ENCODE measurements at regions not wholly inside any gene's neighbourhood (a gene's known extent, or its start where the extent isn't known, plus 50 kb on each side); places are given as distances from the start of the nearest gene placed in this dataset.
"Not testable (repeated sequence)": the region's sequence is repeated elsewhere in the genome, so short reads cannot be mapped to it uniquely, and the experiment has no call there.

GRCh38 chr1:121595089-121595488 is 410.3 kb downstream of the SRGAP2C start:
- H3K27ac ChIP-seq (ENCODE audit: low read length), result no peak overlapping the region
- H3K9me3 ChIP-seq (ENCODE audit: control insufficient read depth, insufficient read depth, low read length), result peaks cover 2% of the 10 kb centered on the region
- Mint-ChIP-seq H3K4me3 (no peak overlapping the region), H3K27ac (no peak overlapping the region), H3K4me1 (no peaks in the 10 kb centered on the region), H3K36me3 (no peaks in the 10 kb centered on the region), H3K9me3 (no peaks in the 10 kb centered on the region), H3K27me3 (ENCODE audit: low read depth in 2 of 2) (no peaks in the 10 kb centered on the region)
- no peak overlapping the region for H3K4me3 ChIP-seq (ENCODE audit: low read length)
- H3K4me1 ChIP-seq (ENCODE audit: control insufficient read depth, insufficient read depth, low read length), result no peaks in the 10 kb centered on the region
- no peak for TF ChIP-seq CTCF (IDR thresholded peaks at IDR 0.05)
- H3K27me3 ChIP-seq (ENCODE audit: control insufficient read depth, insufficient read depth, low read length), result no peaks in the 10 kb centered on the region
- DNase-seq, result no peak
- no peaks in the 10 kb centered on the region for H3K36me3 ChIP-seq (ENCODE audit: control insufficient read depth, insufficient read depth, low read length)
- intact Hi-C loops (cut with micrococcal nuclease), result no loop called here
- ATAC-seq, result no peak

DNA sequence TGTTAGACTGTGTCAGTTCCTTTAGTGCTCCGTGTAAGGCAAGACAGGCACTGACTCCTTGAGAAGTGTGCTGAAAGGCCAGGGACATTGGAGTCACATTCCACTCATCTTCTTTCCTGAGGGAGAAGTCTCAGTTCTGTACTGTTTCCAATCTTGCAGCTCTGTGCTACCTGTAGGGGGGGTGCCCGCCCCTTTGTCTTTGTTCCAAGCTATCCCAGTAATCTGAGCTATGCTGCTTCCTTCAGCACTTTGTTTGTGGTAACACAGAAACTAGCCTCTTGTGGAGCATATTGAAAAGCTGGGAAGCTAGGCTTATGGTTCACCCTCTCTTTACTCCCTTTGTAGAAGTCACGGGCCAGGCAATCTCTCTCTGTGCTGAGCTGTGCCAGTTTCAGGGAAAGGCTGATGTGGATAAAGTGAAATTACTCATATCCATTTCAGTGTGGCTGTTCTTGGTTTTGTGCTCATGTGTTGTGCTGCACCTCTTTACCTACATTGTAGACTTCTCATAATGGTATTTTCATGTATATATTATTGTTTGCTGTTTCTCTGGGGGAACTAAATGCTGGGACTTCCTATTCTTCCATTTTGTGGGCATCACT is 420.2 kb downstream of the SRGAP2C start:
- intact Hi-C loops (cut with micrococcal nuclease); H3K27me3 Mint-ChIP-seq (ENCODE audit: low read depth in 2 of 2); H3K4me1 Mint-ChIP-seq; H3K9me3 ChIP-seq (ENCODE audit: control insufficient read depth, insufficient read depth, low read length); H3K36me3 ChIP-seq (ENCODE audit: control insufficient read depth, insufficient read depth, low read length); DNase-seq; H3K4me3 Mint-ChIP-seq; H3K4me1 ChIP-seq (ENCODE audit: control insufficient read depth, insufficient read depth, low read length); H3K36me3 Mint-ChIP-seq; H3K27me3 ChIP-seq (ENCODE audit: control insufficient read depth, insufficient read depth, low read length); H3K4me3 ChIP-seq (ENCODE audit: low read length); H3K27ac ChIP-seq (ENCODE audit: low read length); ATAC-seq; H3K9me3 Mint-ChIP-seq; H3K27ac Mint-ChIP-seq: not testable (repeated sequence)
- no CpG with 5 or more reads among the region's 3 CpGs for WGBS (ENCODE audit: insufficient coverage)

GRCh38 chr1:121607499-121607898 is 422.7 kb downstream of the SRGAP2C start:
- H3K4me3 Mint-ChIP-seq; intact Hi-C loops (cut with micrococcal nuclease); H3K4me3 ChIP-seq (ENCODE audit: low read length); H3K4me1 Mint-ChIP-seq; H3K27me3 ChIP-seq (ENCODE audit: control insufficient read depth, insufficient read depth, low read length); H3K9me3 ChIP-seq (ENCODE audit: control insufficient read depth, insufficient read depth, low read length); H3K27ac ChIP-seq (ENCODE audit: low read length); DNase-seq; H3K27me3 Mint-ChIP-seq (ENCODE audit: low read depth in 2 of 2); H3K36me3 ChIP-seq (ENCODE audit: control insufficient read depth, insufficient read depth, low read length); H3K9me3 Mint-ChIP-seq; H3K4me1 ChIP-seq (ENCODE audit: control insufficient read depth, insufficient read depth, low read length); H3K36me3 Mint-ChIP-seq; H3K27ac Mint-ChIP-seq: not testable (repeated sequence)
- WGBS (ENCODE audit: insufficient coverage), result no CpG with 5 or more reads among the region's 2 CpGs
- ATAC-seq, result peak in 1 of 3 donors; percentile 57

Data from natural killer cell (primary cell).